Colonic mucosa (tissue), 4 donors: ENCODE measurements at regions not wholly inside any gene's neighbourhood (a gene's known extent, or its start where the extent isn't known, plus 50 kb on each side); places are given as distances from the start of the nearest gene placed in this dataset.

ENCODE experiments used
- DNase-seq: peaks from one replicate; pipeline ENCODE4 v3.0.0-alpha.2; 2020
- H3K27ac ChIP-seq: fragments of 200-600 bp; one replicate; pipeline ENCODE4 v1.8.0; 2021
- H3K27me3 ChIP-seq: fragments of 200-600 bp; one replicate; pipeline ENCODE4 v1.8.0; 2021
- H3K36me3 ChIP-seq: fragments of 200-600 bp; one replicate; pipeline ENCODE4 v1.8.0; 2021
- H3K4me1 ChIP-seq: fragments of 200-600 bp; one replicate; pipeline ENCODE4 v1.8.0; 2021; ENCODE audit warnings: mild to moderate bottlenecking
- H3K4me3 ChIP-seq: fragments of 200-600 bp; one replicate; pipeline ENCODE4 v1.8.0; 2021
- H3K9ac ChIP-seq, 2 donors: one replicate each; pipeline ENCODE4 v1.7.0; 2013; ENCODE audit warnings: control low read depth in 2 of 2, low read depth in 2 of 2, low read length in 2 of 2
- H3K9me3 ChIP-seq: fragments of 200-600 bp; one replicate; pipeline ENCODE4 v1.8.0; 2021
- intact Hi-C: fragments of 100-400 bp; cut with DNase I; formaldehyde crosslinking; loops from one replicate; pipeline ENCODE4 v1.14.1; 2022
- TF ChIP-seq, protein P1 (sequence below): fragments of 200-600 bp; IDR thresholded peaks from one replicate; pipeline ENCODE4 v1.8.0; 2022; ENCODE audit warnings: antibody characterized with exemption, mild to moderate bottlenecking
- donor health status: healthy.
- donor health status: DM: no; HTN: no; CAD: no.
- donor health status: DM: no; HTN: no; CAD: no.

GRCh38 chr12:116482179-116482578, 77.0 kb upstream of the MAP1LC3B2 start:
- no peak overlapping the region for H3K9ac ChIP-seq
- TF ChIP-seq, protein P1, sequence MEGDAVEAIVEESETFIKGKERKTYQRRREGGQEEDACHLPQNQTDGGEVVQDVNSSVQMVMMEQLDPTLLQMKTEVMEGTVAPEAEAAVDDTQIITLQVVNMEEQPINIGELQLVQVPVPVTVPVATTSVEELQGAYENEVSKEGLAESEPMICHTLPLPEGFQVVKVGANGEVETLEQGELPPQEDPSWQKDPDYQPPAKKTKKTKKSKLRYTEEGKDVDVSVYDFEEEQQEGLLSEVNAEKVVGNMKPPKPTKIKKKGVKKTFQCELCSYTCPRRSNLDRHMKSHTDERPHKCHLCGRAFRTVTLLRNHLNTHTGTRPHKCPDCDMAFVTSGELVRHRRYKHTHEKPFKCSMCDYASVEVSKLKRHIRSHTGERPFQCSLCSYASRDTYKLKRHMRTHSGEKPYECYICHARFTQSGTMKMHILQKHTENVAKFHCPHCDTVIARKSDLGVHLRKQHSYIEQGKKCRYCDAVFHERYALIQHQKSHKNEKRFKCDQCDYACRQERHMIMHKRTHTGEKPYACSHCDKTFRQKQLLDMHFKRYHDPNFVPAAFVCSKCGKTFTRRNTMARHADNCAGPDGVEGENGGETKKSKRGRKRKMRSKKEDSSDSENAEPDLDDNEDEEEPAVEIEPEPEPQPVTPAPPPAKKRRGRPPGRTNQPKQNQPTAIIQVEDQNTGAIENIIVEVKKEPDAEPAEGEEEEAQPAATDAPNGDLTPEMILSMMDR = no peak
- DNase-seq = no peak
- H3K4me3 ChIP-seq = no peak overlapping the region
- no peaks in the 10 kb centered on the region for H3K36me3 ChIP-seq
- intact Hi-C loops = no loop called here
- no peaks in the 10 kb centered on the region for H3K9me3 ChIP-seq
- no peaks in the 10 kb centered on the region for H3K4me1 ChIP-seq
- H3K27ac ChIP-seq = no peak overlapping the region
- H3K27me3 ChIP-seq = no peaks in the 10 kb centered on the region

- no peaks in the 10 kb centered on the region for H3K27me3 ChIP-seq
- TF ChIP-seq, protein P1 = no peak
- H3K9me3 ChIP-seq = no peaks in the 10 kb centered on the region
- no peak overlapping the region for H3K4me3 ChIP-seq
- intact Hi-C loops = no loop called here
- H3K4me1 ChIP-seq = no peaks in the 10 kb centered on the region
- no peak overlapping the region for H3K9ac ChIP-seq
- no peak overlapping the region for H3K27ac ChIP-seq
- no peak for DNase-seq
- H3K36me3 ChIP-seq = no peaks in the 10 kb centered on the region
Observed at GRCh38 chr12:116482859-116483258, 76.3 kb upstream of the MAP1LC3B2 start.

GRCh38 chr12:116483959-116484750, 75.0 kb upstream of the MAP1LC3B2 start:
- H3K9me3 ChIP-seq = no peaks in the 10 kb centered on the region
- H3K4me3 ChIP-seq = no peak overlapping the region
- TF ChIP-seq, protein P1 = no peak
- H3K4me1 ChIP-seq = no peaks in the 10 kb centered on the region
- H3K27ac ChIP-seq = no peak overlapping the region
- H3K27me3 ChIP-seq = no peaks in the 10 kb centered on the region
- intact Hi-C loops = no loop called here
- DNase-seq = no peak
- H3K9ac ChIP-seq = no peak overlapping the region
- H3K36me3 ChIP-seq = no peaks in the 10 kb centered on the region

DNA sequence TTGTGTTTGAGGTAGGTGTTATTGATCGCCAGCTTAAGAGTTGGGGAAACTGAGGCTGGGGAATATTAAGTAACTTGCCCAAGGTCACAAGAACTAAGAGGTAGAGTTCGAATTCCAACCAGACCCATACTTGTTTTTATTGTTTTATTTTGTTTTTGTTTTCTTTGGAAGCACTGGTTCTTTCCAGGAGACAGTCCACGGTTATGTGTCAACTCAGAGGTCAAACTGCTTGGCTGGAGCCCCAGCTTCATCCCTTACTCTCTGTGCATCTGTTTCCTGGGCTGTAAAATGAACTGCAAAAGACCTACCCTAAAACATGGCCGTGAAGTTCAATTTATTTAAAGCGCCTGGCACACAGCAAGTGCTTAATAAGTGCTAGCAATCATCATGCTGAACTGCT, 74.4 kb upstream of the MAP1LC3B2 start:
- H3K36me3 ChIP-seq = no peaks in the 10 kb centered on the region
- DNase-seq = no peak
- TF ChIP-seq, protein P1 = no peak
- H3K27me3 ChIP-seq = no peaks in the 10 kb centered on the region
- intact Hi-C loops = no loop called here
- no peaks in the 10 kb centered on the region for H3K4me1 ChIP-seq
- H3K4me3 ChIP-seq = no peak overlapping the region
- no peak overlapping the region for H3K27ac ChIP-seq
- H3K9me3 ChIP-seq = no peaks in the 10 kb centered on the region
- no peak overlapping the region for H3K9ac ChIP-seq

GRCh38 chr12:116489116-116489515, 70.1 kb upstream of the MAP1LC3B2 start:
- H3K36me3 ChIP-seq = no peaks in the 10 kb centered on the region
- H3K27me3 ChIP-seq = no peaks in the 10 kb centered on the region
- H3K4me3 ChIP-seq = no peak overlapping the region
- intact Hi-C loops = no loop called here
- no peaks in the 10 kb centered on the region for H3K4me1 ChIP-seq
- TF ChIP-seq, protein P1 = no peak
- no peak overlapping the region for H3K9ac ChIP-seq
- no peak overlapping the region for H3K27ac ChIP-seq
- no peaks in the 10 kb centered on the region for H3K9me3 ChIP-seq
- DNase-seq = no peak
